NCI-H2227 treated with DMSO at 0.1 percent for 48 hours (cell line): ENCODE measurements at regions not wholly inside any gene's neighbourhood (a gene's known extent, or its start where the extent isn't known, plus 50 kb on each side); places are given as distances from the start of the nearest gene placed in this dataset.
"Not testable (repeated sequence)": the region's sequence is repeated elsewhere in the genome, so short reads cannot be mapped to it uniquely, and the experiment has no call there.

ENCODE experiments used
- DNase-seq: peaks from one replicate; lab custom pipeline; 2025; lab: John Stamatoyannopoulos, UW

DNA sequence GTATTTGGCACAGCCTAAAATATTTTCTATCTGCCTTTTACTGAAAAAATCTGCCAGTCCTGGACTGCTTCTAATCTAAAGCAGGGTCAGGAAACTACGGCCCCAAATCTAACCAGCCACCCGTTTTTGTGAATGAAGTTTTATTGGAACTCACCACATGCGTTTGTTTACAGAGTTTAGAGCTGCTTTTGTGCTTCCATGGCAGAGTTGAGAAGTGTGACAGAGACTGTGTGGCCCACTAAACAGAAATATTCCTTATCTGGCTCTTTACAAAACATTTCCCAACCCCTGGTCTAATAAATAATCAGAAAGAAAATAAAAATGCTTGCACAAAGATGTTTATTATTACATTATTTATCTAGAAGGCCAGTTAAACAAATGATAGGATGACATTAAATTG lies 110.2 kb downstream of the COPRS start:
- no peak for DNase-seq

DNA sequence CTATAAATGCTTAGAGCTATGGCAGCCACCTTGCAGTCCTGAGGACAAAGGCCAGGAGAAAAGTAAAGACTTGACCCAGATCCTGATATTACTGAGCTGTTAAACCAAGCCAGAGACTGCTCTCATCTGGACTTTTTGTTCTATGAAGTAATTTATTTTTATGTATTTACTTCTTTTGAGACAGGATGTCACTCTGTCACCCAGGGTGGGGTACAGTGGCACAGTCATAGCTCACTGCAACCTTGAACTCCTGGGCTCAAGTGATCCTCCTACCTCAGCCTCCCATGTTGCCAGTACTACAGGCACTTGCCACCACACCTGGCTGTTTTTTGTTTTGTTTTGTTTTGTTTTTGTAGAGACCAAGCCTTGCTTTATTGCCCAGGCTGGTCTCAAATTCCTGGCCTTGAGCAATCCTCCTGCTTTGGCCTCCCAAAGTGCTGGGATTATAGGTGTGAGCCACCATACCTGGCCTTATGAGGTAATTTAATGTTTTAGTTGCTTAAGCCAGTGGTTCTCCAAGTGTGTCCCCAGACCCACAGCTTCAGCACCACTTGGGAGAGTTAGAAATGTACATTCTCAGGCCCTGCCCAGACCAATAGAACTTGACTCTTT lies 112.1 kb downstream of the COPRS start:
- DNase-seq, result no peak

DNA sequence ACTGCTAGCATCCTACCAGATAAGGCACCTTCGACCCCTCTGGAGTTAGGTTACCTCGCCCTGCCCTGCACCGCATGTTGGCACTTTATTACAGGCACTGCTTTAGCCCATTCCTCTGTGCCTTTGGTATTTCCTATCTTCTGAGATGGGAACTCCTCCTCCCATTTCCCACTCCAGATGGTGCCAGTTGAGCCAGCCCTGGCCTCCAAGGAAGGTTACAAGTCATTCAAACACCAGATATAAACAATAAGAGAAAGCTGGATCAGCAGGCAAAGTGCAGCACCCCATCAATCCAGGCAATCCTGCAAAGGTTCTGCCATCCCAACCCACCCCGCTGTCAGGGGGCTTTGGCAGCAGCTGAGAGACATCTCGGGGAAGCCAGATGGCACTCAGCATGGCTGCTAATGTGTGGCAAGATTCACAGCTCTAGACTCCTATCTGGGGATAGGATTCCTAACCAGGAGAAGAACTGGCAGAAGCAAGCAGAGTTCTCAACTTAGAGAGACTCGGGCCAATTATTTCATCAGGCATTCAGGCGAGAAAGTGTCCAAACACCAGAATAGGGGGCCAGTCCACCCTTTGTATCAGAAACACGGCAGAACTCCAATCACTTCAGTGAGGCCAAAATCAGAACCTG lies 113.0 kb downstream of the COPRS start:
- DNase-seq, result no peak

DNA sequence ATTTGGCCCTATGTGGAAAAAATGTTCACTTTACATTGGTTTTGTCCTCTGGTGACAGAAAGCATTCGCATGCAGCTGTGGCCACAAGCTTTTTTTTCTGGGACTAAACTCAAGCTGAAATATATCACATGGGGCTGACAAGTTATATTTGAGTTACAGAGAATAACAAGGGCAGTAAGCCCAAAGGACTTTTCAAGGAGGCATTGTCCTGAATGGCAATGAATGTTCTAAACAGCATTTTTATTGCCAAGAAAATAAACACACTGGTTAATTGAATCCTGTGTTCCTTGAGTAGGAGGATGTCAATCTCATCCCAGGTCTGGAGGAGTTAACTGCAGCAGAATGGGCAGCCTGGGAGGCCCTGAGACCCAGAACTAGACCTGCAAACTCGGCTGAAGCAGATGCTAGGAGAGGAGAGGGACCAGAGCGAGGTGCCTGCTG lies 114.5 kb downstream of the COPRS start:
- DNase-seq, result no peak

DNA sequence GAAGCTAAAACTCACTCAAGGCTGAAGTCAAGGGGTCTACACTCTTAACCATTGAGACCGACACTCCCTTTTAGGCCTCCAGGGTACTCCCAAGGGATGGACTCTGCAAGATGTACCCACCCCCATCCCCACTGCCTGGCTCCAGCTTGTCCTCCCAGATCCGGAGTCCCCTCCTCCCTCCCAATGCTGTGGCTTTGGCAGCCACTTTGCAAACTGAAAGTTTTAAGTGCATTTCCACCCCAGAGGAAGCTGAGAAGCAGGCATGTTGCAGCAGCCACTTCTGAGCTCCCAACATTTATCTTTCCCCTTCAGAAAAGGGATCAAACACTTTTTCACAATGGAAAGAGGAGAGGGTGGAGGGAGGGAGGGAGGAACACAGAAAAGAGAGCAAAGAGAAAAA lies 115.2 kb downstream of the COPRS start:
- no peak for DNase-seq

DNA sequence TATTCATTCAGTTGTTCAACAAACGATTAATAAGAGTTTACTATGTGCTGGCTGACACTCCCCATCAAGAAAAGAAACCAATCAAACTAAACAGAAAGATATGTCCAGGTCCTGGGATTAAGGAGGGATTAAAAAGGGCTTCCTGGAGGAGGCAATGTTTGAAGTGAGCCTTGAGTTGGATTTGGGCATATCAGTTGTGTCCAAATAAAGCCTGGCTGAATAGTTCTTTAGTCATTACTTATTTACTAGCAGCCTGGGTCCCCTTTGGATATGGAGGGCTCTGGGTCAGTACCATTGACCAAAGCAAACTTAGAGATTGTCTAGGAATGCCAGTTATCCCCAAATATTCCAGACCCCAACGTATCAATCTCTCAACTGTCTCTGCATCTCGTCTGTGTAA lies 117.7 kb downstream of the COPRS start:
- no peak for DNase-seq

DNA sequence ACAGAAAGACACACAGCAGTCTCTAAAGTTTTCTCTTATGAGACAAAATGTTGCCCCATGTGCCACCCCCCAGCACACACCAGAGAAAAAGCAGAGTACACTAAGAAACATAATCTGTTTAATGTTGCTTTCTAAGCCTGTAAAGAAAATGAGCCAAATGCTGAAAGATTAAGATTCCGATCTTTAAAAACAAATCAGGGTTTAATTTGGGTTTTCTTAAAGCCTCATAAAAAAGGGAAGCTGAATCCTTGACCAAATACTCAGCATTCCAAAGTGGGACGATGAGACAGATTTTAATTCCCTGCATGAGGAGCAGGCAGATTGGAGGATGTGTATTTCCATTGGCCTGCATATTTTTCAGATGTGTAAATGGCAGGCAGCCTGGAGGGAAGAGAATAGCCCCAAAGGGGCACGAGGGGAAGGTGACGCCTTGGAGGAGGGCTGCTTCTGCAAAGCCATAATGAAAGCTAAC lies 118.4 kb downstream of the COPRS start:
- no peak for DNase-seq

DNA sequence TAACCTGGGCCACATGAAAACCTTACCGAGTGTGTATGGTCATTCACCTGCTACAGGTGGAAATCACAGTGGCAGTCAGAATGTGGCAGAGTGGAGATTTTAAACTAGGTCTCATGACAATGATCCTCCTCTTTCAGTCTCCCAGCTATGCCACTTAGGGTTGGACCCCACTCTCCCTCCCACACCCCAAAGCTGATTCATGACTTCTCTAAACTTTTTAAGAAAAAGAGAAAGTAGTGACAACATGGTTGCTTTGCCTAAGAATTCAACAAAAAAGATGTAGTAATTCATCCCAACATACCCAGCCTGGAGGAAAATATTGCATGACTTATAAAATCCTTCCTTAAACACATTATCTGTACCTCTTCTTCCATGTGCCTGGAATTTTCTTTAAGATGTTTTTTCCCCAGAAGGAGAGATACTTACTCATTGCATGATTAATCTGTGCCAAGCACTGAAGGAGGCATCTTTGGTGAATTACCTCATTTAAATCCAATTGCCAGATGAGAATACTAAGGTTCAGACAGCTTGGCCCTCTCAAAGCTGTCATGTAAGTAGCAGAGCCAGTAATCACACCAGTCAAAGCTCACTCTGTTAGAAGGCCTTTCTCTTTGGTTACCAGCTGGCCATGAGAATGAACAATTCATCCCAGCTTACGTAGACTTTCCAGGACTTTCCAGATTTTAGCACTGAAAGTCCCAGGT lies 119.9 kb downstream of the COPRS start:
- DNase-seq, result no peak

DNA sequence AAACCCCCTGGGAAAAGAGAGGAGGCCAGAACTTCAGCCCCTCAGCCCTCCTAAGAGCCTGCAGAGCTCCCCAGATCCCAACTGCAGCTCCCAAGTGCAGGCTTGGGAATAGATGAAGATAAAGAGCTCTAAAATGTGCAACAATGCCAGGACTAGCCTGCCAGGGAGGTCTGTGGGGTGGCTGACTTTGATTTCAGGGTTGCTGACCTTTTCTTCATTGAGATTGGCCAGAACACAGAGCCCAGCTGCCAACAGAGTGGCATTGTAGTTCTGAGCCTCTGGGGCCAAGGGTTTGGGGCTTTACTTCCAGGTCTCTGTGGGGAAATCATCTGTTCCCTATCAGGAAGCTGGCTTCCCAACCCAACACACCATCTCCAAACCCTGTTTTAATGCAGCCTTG lies 120.6 kb downstream of the COPRS start:
- no peak for DNase-seq

DNA sequence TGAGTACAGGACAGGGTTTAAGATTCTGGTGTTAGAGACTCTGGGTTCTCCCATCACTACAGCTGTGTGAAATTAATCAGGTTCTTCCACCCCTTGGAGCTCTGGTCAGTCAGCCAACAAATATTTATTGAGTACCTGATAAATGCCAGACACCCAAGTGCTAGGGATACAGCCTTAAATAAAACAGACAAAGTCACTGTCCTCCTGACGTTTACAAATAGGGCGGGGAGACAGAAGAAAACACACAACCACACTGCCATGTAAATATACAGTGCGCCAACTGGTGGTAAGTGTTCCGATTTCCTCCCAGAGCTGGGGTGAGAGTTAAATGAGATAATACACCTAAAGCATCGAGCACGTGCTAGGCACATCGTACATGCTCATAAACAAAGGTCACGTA lies 121.0 kb downstream of the COPRS start:
- DNase-seq, result no peak

DNA sequence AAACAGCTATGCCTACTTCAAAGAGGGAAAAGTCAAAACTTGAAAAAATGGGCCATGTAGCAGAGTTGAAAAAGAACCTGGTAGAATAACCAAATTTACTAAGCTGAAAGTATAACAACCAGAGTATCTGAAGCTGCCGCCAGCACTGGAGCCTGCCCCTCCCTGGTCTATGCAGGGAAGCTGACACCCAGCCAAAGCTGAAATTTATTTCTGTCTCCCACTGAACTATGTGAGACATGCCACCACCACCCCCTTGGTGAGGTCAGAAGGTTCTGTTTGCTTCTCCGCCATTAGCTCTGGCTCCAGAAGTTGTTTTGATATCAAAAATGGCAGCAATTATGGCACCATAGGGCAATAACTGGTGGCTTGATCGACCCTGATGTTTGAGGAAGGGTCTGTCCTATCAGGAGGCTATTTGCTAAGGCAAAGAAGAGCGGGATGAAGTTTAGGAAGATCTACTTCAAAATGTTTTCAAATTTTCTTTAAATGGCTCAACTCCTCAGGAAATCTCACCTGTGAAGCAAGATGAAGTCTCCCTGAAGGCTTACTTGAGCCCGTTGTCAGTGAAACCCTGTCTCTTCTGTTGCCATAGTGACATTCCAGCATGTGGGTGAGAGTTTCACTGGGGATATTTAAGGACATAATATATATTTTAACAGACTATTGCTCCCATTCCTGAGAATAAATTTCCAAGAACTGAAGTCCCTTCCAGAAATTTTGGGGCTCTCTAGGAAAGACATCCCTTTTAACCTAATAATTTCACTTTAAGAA lies 122.0 kb downstream of the COPRS start:
- DNase-seq, result no peak

DNA sequence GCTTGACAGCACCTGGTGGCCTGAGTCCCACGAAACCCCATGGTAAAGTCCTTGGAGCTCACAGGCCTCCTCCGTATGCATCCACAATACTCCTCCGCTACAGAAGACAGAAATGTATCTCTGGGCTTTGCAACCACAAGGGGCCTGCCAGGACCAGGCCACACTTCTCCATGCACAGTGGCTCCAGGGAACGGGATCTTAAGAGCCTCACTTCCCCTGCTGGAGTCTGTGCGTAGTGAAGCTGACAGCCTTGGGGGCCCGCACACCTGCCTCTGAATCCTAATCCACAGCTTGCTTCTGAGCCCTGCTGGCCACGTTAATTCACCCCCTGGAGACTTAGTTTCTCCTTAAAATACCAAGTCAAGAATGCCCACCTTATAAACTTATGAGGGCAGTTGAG lies 125.7 kb downstream of the COPRS start:
- no peak for DNase-seq

DNA sequence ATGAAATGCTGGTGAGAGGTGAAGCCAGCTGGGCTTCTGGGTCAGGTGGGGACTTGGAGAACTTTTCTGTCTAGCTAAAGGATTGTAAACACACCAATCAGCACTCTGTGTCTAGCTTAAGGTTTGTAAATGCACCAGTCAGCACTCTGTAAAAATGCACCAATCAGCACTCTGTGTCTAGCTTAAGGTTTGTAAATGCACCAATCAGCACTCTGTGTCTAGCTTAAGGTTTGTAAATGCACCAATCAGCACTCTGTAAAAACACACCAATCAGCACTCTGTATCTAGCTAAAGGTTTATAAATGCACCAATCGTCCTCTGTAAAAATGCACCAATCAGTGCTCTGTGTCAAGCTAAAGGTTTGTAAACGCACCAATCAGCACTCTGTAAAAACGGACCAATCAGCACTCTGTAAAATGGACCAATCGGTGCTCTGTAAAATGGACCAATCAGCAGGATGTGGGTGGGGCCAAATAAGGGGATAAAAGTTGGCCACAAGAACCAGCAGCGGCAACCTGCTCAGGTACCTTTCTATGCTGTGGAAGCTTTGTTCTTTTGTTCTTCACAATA lies 127.4 kb downstream of the COPRS start:
- not testable (repeated sequence) for DNase-seq

DNA sequence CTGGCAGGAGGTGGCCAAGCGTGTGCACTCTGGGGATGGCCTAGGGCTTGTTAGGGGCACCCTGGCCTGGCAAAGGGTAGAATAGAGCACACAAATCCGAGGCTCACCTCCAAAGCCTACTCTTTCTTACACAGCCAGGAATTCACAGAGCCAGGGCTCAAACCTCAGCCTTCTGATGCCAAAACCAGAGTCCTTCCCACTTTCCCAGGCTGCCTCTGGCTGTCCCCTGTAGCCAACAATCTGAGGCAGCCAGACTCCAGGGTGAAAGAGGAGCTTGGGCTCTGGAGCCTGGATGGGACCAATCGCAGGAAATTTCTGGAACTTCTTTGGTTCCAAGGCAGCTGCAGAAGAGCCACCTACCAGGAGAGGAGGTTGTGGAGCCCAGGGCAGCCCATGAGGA lies 127.9 kb downstream of the COPRS start:
- DNase-seq, result no peak

DNA sequence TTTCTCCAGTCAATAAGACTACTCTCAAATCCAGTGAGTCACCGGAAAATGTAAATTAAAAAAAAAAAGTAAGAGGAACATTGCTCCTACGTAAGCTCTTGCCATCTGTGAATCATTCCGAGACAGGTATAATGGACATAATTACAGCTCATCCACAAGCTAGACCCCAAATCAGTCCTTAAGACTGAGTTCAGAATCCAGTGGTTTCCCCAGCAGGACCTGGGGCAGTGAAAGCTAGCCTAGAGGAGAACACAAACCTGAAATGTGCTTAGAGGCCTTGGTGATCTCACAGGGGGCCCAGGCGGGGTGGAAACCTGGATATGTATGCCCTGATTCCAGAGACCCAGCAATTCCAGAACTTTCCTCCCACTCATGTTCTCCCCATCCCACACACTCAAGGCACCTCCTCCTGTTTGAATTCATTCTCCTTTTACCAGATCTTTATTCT lies 132.0 kb downstream of the COPRS start:
- peak; percentile 76 for DNase-seq

DNA sequence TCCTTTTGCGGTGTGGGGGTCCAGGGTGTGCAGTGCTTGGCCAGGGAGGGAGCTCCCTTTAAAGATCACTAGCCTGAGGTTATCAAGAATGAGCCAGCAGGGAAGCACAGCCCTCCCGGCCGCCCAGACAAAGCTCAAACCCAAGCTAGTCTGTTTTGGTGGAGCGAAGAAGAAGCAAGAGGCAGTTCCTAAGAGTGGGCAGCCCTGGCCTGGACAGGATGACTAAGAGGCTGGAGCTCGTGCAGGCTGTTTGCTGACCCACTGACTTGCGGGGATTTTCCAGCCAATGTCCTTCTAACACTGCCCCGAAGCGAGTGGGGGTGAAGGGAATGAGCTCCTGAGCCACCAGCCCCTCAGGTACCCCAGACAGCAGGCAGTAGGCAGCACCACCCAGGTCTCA lies 134.4 kb downstream of the COPRS start:
- DNase-seq, result no peak

DNA sequence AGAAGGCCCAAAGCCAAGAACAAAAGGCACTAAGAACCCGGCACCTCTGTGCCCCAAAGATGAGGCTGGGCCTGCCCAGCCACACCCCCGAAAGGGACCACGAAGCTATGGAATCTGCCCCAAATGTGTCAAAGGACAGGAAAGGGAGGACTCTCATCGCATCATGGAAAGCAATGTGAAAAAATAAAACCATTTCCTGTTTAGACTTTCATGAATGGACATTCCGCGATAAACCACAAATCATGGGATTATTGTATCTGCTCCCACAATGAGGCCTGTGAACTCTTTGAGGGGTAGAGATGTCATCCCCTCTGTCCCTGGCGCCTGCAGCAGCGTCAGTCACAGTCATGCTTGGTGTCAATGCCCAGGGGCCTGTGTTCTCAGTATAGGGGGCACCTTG lies 135.0 kb downstream of the COPRS start:
- no peak for DNase-seq

DNA sequence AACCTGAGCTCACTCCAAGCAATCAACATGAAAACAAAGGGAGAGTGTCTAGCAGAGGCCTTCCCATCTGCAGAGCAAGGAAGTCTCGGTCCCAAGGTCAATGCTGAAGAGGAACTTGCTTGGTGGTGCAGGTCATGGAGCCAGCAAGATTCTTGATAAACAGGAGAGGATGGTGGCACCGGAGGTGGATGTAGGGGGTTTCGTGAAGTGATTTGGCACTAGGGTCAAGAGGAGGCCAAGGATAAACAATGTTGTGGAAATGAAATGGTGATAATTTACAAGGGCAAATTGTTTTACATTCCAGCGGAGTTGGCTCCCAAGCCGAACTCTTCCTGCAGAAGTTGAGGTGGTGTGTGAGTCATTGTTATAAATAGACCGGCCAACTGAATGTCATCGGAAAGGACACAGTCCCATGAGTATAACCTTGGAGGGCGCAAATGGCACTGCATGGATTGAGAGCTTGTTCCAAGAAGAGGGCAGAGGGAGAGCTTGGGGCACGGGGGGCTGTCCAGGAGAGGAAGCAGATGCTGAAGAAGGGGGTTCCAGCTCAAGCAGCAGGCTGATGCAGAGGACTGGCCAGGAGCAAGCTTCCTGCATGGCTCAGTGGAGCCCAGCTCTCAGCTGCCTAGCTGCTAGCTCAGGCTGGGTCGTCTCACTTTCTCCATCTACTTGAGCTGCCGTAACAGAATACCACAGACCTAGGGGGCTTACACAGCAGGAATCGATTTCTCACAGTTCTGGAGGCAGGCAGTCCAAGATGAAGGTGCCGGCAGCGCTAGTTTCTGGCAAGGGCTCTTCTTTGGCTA lies 136.6 kb downstream of the COPRS start:
- DNase-seq, result no peak

DNA sequence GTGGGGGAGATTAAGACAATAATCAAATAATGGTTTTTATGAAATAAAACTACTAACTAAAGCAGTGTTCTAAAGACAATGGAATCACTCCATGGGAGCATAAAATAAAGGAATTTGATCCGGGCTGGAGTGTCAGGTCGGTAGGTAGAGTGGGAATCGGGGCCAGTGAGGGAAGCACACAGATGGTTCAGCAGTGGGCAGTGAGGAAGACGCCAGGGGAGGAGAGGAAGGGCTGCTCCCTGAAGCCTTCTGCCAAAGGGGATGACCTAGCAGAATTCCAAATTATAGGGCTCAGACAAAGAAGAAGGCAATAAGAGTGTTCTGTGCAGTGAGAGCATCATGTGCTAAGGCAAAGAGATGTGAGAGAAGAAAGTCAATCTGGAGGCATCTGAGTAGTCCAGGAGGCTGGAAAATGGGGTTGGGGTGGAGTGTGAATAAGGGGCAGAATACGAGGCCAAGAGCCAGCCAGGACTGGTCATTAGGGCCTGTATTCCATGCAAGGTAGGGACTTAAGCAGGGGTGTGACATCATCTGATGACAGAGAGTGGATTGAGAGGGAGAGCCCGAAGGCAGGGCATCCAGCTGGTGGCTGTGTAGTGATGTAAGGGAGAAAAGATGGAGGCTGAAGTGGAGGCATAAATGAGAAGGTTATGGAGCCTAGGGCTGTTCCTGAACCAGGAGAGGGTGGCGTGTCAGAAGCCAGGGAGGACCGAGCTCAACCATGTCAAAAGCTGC lies 137.6 kb downstream of the COPRS start:
- no peak for DNase-seq

DNA sequence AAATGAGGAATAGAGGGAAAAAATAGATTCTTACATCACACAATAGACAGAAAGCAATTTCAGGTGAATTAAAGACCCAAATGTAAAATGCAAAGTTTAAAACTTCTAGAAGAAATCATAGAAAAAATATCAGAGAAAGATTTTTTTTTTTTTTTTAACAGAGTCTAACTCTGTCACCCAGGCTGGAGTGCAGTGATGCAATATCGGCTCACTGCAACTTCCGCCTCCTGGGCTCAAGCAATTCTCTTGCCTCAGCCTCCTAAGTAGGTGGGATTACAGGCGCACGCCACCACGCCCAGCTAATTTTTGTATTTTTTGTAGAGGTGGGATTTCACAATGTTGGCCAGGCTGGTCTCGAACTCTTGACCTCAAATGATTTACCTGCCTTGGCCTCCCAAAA lies 141.8 kb downstream of the COPRS start:
- not testable (repeated sequence) for DNase-seq

DNA sequence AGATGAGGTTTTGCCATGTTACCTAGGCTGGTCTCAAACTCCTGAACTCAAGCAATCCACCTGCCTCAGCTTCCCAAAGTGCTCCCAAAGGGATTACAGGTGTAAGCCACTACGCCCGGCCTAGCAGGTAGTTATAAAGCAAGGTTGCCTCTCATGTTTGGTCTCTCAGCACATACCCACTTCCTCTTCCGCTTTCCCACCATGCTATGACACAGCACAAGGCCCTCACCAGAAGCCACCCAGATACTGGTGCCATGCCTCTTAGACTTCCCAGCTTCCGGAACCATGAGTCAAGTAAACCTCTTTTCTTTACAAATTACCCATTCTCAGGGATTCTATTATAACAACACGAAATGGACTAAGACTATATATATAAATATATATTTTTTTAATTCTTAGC lies 143.6 kb downstream of the COPRS start:
- no peak for DNase-seq
